ENCODE measurements at regions not wholly inside any gene's neighbourhood (a gene's known extent, or its start where the extent isn't known, plus 50 kb on each side); places are given as distances from the start of the nearest gene placed in this dataset.

DNA sequence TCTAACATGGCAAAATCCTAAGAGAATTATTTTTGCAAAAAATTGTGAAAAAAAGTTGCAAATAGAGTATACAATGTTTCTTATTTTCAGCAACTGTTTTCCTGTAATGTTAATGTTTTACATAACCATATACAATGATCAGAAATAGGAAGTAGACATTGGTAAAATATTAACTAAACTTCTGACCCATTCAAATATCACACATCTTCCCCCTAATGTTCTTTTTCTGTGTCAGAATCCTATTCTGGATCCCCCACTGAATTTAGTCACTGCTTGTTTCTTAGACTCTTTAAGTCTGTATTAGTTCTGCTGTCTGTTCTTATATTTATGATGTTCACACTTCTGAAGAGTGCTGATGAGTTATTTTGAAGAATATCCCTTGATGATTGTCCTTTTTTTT lies 62.0 kb downstream of the HFE start:
- H3K27ac ChIP-seq = no peak overlapping the region
- TF ChIP-seq, protein P1, sequence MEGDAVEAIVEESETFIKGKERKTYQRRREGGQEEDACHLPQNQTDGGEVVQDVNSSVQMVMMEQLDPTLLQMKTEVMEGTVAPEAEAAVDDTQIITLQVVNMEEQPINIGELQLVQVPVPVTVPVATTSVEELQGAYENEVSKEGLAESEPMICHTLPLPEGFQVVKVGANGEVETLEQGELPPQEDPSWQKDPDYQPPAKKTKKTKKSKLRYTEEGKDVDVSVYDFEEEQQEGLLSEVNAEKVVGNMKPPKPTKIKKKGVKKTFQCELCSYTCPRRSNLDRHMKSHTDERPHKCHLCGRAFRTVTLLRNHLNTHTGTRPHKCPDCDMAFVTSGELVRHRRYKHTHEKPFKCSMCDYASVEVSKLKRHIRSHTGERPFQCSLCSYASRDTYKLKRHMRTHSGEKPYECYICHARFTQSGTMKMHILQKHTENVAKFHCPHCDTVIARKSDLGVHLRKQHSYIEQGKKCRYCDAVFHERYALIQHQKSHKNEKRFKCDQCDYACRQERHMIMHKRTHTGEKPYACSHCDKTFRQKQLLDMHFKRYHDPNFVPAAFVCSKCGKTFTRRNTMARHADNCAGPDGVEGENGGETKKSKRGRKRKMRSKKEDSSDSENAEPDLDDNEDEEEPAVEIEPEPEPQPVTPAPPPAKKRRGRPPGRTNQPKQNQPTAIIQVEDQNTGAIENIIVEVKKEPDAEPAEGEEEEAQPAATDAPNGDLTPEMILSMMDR (IDR thresholded peaks at IDR 0.05) = no peak
- TF ChIP-seq ZFX (IDR thresholded peaks at IDR 0.05; ENCODE audit: borderline replicate concordance) = no peak

DNA sequence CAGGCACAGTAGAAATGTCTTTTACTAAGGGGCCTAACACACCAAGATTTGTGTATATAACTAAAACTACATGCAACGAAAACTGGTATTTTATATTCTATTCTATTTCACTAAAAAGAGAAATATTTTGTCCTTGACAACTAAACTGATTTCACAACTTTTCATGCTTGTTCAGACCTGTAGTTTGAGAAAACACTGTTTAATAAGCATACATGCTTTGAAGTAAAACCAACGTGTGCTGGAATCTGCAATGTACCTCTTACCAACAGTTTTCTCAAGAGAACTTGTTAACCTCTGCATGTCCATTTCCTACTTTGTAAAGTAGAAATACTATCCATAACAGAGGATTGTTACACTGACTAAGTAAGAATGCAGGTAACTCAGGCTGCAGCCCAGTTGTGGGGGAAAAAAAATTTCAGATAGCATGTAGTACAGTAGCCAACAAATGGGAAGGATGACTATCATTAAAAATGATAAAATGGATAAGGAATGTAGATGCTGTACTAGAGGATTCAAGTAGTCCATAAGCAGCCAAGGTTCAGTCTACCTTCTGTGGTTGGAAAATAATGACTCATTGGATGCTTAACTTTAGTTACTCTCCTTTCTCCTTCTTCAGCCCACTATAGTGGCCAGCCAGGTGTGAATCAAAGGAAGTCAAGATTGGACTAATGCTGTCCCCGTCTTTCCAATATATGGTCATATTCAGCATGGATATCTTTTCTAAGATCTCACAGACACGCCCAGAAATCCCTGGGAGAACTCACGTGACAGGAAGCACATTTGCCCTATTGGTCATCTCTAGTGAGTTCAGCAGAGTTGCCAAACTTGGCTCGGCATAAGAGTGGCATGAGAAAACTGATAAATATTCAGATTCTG lies 65.2 kb downstream of the HFE start:
- TF ChIP-seq ZFX (IDR thresholded peaks at IDR 0.05; ENCODE audit: borderline replicate concordance) = no peak
- TF ChIP-seq, protein P1 (IDR thresholded peaks at IDR 0.05) = no peak
- H3K27ac ChIP-seq = no peak overlapping the region

DNA sequence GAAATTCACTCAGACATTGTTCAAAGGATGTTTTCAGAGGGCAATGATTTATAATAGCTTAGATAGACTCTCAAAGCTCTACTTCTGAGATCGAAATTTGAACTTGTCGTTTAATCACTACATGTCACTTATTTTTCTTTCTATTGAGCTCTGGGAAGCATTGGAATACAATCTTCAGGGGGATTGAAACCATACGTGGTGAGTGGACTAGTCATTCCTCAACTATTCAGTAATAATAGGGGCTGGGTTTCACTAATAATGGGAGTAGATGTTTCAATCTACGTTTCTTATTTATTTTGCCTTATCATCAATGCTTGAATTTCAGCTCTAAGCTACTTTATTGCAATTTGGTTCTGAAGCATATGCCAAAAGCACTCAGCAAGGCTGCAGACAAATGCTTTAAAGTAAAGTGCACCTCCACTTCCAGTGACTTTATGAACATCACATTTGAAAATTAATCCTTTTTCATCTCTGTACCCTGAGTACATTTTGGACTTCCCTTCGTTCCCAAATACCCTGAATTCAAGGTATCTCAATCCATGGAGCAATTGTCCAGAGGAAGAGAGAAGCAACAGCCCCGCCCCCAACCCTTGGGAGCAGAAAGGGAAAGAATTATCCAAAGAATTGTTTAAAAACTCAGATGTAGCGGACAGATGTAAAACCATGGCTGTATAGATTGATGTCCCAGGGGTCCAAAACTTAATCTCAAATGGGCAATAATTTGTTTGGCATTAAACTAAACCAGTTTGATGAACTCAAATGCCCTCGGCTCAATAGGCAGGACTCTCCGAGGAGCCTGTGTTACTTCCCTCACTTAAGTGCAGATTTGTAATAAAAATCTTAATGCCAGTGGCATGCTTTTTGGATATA lies 68.1 kb downstream of the HFE start:
- TF ChIP-seq ZFX (IDR thresholded peaks at IDR 0.05; ENCODE audit: borderline replicate concordance) = no peak
- TF ChIP-seq, protein P1 (IDR thresholded peaks at IDR 0.05) = no peak
- peak overlapping the region; percentile 99 for H3K27ac ChIP-seq

DNA sequence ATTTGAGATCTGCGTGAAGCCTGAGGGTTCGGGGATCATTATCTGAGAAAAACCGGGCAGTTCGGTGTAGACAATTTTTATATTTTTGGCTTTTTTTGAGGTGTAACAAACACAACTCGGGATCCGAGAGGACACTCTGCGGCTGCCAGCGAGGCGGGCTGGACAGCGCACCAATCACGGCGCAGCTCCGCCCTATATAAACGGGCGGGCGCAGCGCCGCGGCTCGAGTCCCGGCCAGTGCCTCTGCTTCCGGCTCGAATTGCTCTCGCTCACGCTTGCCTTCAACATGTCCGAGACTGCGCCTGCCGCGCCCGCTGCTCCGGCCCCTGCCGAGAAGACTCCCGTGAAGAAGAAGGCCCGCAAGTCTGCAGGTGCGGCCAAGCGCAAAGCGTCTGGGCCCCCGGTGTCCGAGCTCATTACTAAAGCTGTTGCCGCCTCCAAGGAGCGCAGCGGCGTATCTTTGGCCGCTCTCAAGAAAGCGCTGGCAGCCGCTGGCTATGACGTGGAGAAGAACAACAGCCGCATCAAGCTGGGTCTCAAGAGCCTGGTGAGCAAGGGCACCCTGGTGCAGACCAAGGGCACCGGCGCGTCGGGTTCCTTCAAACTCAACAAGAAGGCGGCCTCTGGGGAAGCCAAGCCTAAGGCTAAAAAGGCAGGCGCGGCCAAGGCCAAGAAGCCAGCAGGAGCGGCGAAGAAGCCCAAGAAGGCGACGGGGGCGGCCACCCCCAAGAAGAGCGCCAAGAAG lies 69.0 kb downstream of the HFE start:
- peak overlapping the region; percentile 99 for H3K27ac ChIP-seq
- TF ChIP-seq, protein P1 (IDR thresholded peaks at IDR 0.05) = no peak
- no peak for TF ChIP-seq ZFX (IDR thresholded peaks at IDR 0.05; ENCODE audit: borderline replicate concordance)

DNA sequence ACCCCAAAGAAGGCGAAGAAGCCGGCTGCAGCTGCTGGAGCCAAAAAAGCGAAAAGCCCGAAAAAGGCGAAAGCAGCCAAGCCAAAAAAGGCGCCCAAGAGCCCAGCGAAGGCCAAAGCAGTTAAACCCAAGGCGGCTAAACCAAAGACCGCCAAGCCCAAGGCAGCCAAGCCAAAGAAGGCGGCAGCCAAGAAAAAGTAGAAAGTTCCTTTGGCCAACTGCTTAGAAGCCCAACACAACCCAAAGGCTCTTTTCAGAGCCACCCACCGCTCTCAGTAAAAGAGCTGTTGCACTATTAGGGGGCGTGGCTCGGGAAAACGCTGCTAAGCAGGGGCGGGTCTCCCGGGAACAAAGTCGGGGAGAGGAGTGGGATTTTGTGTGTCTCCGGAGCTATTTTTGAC lies 69.6 kb downstream of the HFE start:
- TF ChIP-seq ZFX (IDR thresholded peaks at IDR 0.05; ENCODE audit: borderline replicate concordance) = no peak
- TF ChIP-seq, protein P1 (IDR thresholded peaks at IDR 0.05) = no peak

DNA sequence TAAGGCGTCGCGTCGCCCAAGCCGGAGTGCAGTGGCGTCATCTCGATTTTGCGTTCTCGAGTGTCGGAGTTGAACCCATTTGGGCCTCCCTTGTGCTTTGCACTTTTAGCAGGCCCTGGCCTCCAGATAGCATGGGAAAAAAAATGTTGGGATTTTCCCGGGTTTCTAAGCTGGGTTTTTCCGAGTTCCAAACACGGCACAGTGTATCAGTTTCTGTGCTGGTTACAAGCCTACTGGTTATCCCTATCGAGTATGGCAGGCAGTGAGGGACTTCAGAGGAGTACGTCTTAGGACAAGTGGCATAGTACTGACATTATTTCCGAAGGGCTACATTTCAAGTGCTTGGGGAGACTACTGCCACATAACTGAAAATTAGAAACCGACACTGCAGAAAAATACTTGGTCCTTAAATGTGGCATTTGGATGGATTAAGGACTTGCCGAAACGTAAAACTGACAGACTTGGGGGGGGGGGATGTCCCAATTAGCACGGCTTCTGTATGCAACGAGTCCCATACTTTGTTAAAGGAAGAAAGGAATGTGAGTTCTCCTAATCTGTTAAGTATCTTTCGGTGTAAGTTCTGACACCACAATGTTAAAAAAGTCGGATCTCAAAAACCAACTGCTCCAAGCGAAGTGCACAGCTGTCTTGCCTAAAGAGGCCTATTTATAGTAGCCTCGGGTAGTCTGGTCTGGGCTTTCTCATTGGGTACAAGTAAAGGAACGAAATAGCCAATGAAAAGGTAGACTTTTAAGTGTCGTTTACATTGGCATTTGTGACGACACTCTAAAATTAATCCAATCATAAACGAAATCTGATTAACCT lies 70.2 kb downstream of the HFE start:
- TF ChIP-seq, protein P1 (IDR thresholded peaks at IDR 0.05) = no peak
- TF ChIP-seq ZFX (IDR thresholded peaks at IDR 0.05; ENCODE audit: borderline replicate concordance) = no peak
- peak overlapping the region; percentile 99 for H3K27ac ChIP-seq

More for the DNA sequence above, 69.6 kb downstream of the HFE start:
- H3K27ac ChIP-seq = peak overlapping the region; percentile 99

Data from 22Rv1 (cell line).